GM11168 (cell line): ENCODE measurements at regions not wholly inside any gene's neighbourhood (a gene's known extent, or its start where the extent isn't known, plus 50 kb on each side); places are given as distances from the start of the nearest gene placed in this dataset.
"Not testable (repeated sequence)": the region's sequence is repeated elsewhere in the genome, so short reads cannot be mapped to it uniquely, and the experiment has no call there.

ENCODE experiments used
- in situ Hi-C: fragments of 300-500 bp; cut with MboI; formaldehyde crosslinking; loops from one replicate; pipeline ENCODE4 v1.12.0; 2022; ENCODE audit warnings: low sequenced_read_pairs; ENCODE audit not compliant: unreplicated experiment

GRCh38 chr6:140228491-140228890 lies 854.0 kb upstream of the CITED2 start:
- in situ Hi-C loops: no loop called here

- in situ Hi-C loops: no loop called here
Measured at GRCh38 chr6:140226637-140227036, 852.2 kb upstream of the CITED2 start.

GRCh38 chr6:140225701-140226436 lies 851.4 kb upstream of the CITED2 start:
- in situ Hi-C loops: no loop called here

- in situ Hi-C loops: no loop called here
Measured at GRCh38 chr6:140217283-140217682, 842.8 kb upstream of the CITED2 start.

GRCh38 chr6:140209775-140210174 lies 835.3 kb upstream of the CITED2 start:
- in situ Hi-C loops: no loop called here

GRCh38 chr6:140208286-140208685 lies 833.8 kb upstream of the CITED2 start:
- in situ Hi-C loops: no loop called here

GRCh38 chr6:140205795-140206593 lies 831.5 kb upstream of the CITED2 start:
- in situ Hi-C loops: no loop called here

GRCh38 chr6:140204154-140204553 lies 829.7 kb upstream of the CITED2 start:
- in situ Hi-C loops: no loop called here

- in situ Hi-C loops: no loop called here
Measured at GRCh38 chr6:140203661-140204147, 829.3 kb upstream of the CITED2 start.

- in situ Hi-C loops: no loop called here
Measured at GRCh38 chr6:140202964-140203515, 828.6 kb upstream of the CITED2 start.

GRCh38 chr6:140201787-140202458 lies 827.5 kb upstream of the CITED2 start:
- in situ Hi-C loops: no loop called here

- in situ Hi-C loops: no loop called here
Measured at GRCh38 chr6:140193269-140193668, 818.8 kb upstream of the CITED2 start.

GRCh38 chr6:140192018-140192417 lies 817.6 kb upstream of the CITED2 start:
- in situ Hi-C loops: no loop called here

- in situ Hi-C loops: not testable (repeated sequence)
Measured at GRCh38 chr6:140189263-140189662, 814.8 kb upstream of the CITED2 start.

- in situ Hi-C loops: no loop called here
Measured at GRCh38 chr6:140185991-140186390, 811.5 kb upstream of the CITED2 start.

GRCh38 chr6:140183881-140184280 lies 809.4 kb upstream of the CITED2 start:
- in situ Hi-C loops: no loop called here

- in situ Hi-C loops: no loop called here
Measured at GRCh38 chr6:140182821-140183220, 808.4 kb upstream of the CITED2 start.

- in situ Hi-C loops: no loop called here
Measured at GRCh38 chr6:140181876-140182275, 807.4 kb upstream of the CITED2 start.

- in situ Hi-C loops: no loop called here
Measured at GRCh38 chr6:140180306-140180705, 805.9 kb upstream of the CITED2 start.

- in situ Hi-C loops: no loop called here
Measured at GRCh38 chr6:140178935-140179334, 804.5 kb upstream of the CITED2 start.

- in situ Hi-C loops: no loop called here
Measured at GRCh38 chr6:140178520-140178919, 804.1 kb upstream of the CITED2 start.
